Left ventricle myocardium inferior (tissue), 1 donor: ENCODE measurements at regions not wholly inside any gene's neighbourhood (a gene's known extent, or its start where the extent isn't known, plus 50 kb on each side); places are given as distances from the start of the nearest gene placed in this dataset.

ENCODE experiments used
- DNase-seq: peaks from one replicate; pipeline ENCODE4 v3.0.0-alpha.2; 2020
- H3K27ac ChIP-seq: fragments of 200-600 bp; replicated peaks from 2 replicates; pipeline ENCODE4 v1.8.0; 2021
- H3K27me3 ChIP-seq: fragments of 200-600 bp; 2 replicates; pipeline ENCODE4 v1.8.0; 2021; ENCODE audit warnings: low read depth
- H3K36me3 ChIP-seq: fragments of 200-600 bp; 2 replicates; pipeline ENCODE4 v1.8.0; 2021
- H3K4me1 ChIP-seq: fragments of 200-600 bp; 2 replicates; pipeline ENCODE4 v1.8.0; 2021
- H3K4me3 ChIP-seq: fragments of 200-600 bp; 2 replicates; pipeline ENCODE4 v1.8.0; 2021; ENCODE audit warnings: mild to moderate bottlenecking, moderate library complexity
- H3K9me3 ChIP-seq: fragments of 200-600 bp; replicated peaks from 2 replicates; pipeline ENCODE4 v1.8.0; 2021
- CTCF ChIP-seq: fragments of 200-600 bp; IDR thresholded peaks from 2 replicates; pipeline ENCODE4 v1.8.0; 2021; ENCODE audit warnings: antibody characterized with exemption, mild to moderate bottlenecking, borderline replicate concordance
- intact Hi-C: fragments of 100-400 bp; cut with micrococcal nuclease; formaldehyde crosslinking; loops from one replicate; pipeline ENCODE4 v1.11.0; 2022
- donor health status: DM: no; HTN: yes; CAD: no; lungs with severe emphysema.

- Histone ChIP-seq H3K27ac (no peak overlapping the region), H3K27me3 (no peaks in the 10 kb centered on the region)
- intact Hi-C loops: no loop called here
These were observed 159.4 kb upstream of the AHR start for GRCh38 chr7:17139081-17139480.

GRCh38 chr7:17140406-17140805 lies 158.0 kb upstream of the AHR start:
- TF ChIP-seq CTCF: no peak
- no peaks in the 10 kb centered on the region for H3K27me3 ChIP-seq
- no peak for DNase-seq
- no peaks in the 10 kb centered on the region for H3K36me3 ChIP-seq
- no peak overlapping the region for H3K27ac ChIP-seq
- intact Hi-C loops: no loop called here
- H3K9me3 ChIP-seq: no peaks in the 10 kb centered on the region
- peaks cover 8% of the 10 kb centered on the region for H3K4me1 ChIP-seq
- H3K4me3 ChIP-seq: no peak overlapping the region

More at GRCh38 chr7:17139081-17139480, 159.4 kb upstream of the AHR start:
- H3K4me3 ChIP-seq: no peak overlapping the region
- no peaks in the 10 kb centered on the region for H3K36me3 ChIP-seq
- peaks cover 8% of the 10 kb centered on the region for H3K4me1 ChIP-seq
- no peak for DNase-seq
- TF ChIP-seq CTCF: no peak
- H3K9me3 ChIP-seq: no peaks in the 10 kb centered on the region

GRCh38 chr7:17142831-17143541 lies 155.5 kb upstream of the AHR start:
- Histone ChIP-seq H3K4me1 (peaks cover 8% of the 10 kb centered on the region), H3K27ac (peak overlapping the region; percentile 33), H3K4me3 (peak overlapping the region; percentile 46), H3K36me3 (no peaks in the 10 kb centered on the region), H3K9me3 (no peaks in the 10 kb centered on the region), H3K27me3 (no peaks in the 10 kb centered on the region)
- intact Hi-C loops: no loop called here
- no peak for DNase-seq
- TF ChIP-seq CTCF: no peak

GRCh38 chr7:17144322-17144721 lies 154.1 kb upstream of the AHR start:
- Histone ChIP-seq H3K4me3 (no peak overlapping the region), H3K36me3 (no peaks in the 10 kb centered on the region), H3K27ac (no peak overlapping the region), H3K9me3 (no peaks in the 10 kb centered on the region), H3K4me1 (peaks cover 8% of the 10 kb centered on the region), H3K27me3 (no peaks in the 10 kb centered on the region)
- intact Hi-C loops: no loop called here
- DNase-seq: no peak
- no peak for TF ChIP-seq CTCF

GRCh38 chr7:17146621-17147020 lies 151.8 kb upstream of the AHR start:
- no peaks in the 10 kb centered on the region for H3K27me3 ChIP-seq
- no peak for TF ChIP-seq CTCF
- intact Hi-C loops: no loop called here
- no peak for DNase-seq
- no peaks in the 10 kb centered on the region for H3K36me3 ChIP-seq
- no peak overlapping the region for H3K4me3 ChIP-seq
- peaks cover 8% of the 10 kb centered on the region for H3K4me1 ChIP-seq
- H3K27ac ChIP-seq: no peak overlapping the region
- H3K9me3 ChIP-seq: no peaks in the 10 kb centered on the region

- no peak for DNase-seq
- no peak overlapping the region for H3K27ac ChIP-seq
- TF ChIP-seq CTCF: no peak
- no peaks in the 10 kb centered on the region for H3K27me3 ChIP-seq
- H3K9me3 ChIP-seq: no peaks in the 10 kb centered on the region
- intact Hi-C loops: no loop called here
- peaks cover 8% of the 10 kb centered on the region for H3K4me1 ChIP-seq
- H3K36me3 ChIP-seq: no peaks in the 10 kb centered on the region
- no peak overlapping the region for H3K4me3 ChIP-seq
These were observed 151.0 kb upstream of the AHR start for GRCh38 chr7:17147409-17147808.
